HepG2 (cell line): ENCODE measurements at regions not wholly inside any gene's neighbourhood (a gene's known extent, or its start where the extent isn't known, plus 50 kb on each side); places are given as distances from the start of the nearest gene placed in this dataset.

Experiments
- ATAC-seq: fragments of 200-7000 bp; cut with Tn5 transposase; 3 replicates; pipeline ENCODE4 v1.9.1; 2020; ENCODE audit warnings: mild to moderate bottlenecking, moderate library complexity
- BruUV-seq: library from RNA; stranded (reverse); fragments of 400-500 nt; replicated peaks from 2 replicates; lab custom pipeline; 2021; lab: Mats Ljungman, UMichigan
- CTCF ChIA-PET: fragments of 300-600 bp; formaldehyde crosslinking; extraction: SDS; loops from one replicate; lab custom pipeline; 2021; ENCODE audit warnings: low total read pairs, inconsistent platforms, low intra/inter-chr PET ratio; lab: Yijun Ruan, JAX
- POLR2A ChIA-PET: fragments of 350-600 bp; sonication (Branson Sonifier 250); formaldehyde crosslinking; loops from one replicate; lab custom pipeline; 2020; ENCODE audit warnings: antibody characterized with exemption, inconsistent platforms; lab: Yijun Ruan, JAX
- DNase-seq: peaks from one replicate; pipeline ENCODE4 v3.0.0-alpha.2; 2015; ENCODE audit warnings: low spot score
- FAIRE-seq: peaks from 3 replicates; lab custom pipeline; 2011; peaks lifted over from hg19 to GRCh38; lab: Jason Lieb, UNC
- H2AFZ ChIP-seq: one replicate; pipeline ENCODE4 v1.6.1; 2011; ENCODE audit warnings: low read length, inconsistent platforms
- H3K27ac ChIP-seq: fragments of 300-600 bp; 3 replicates; pipeline ENCODE4 v1.8.0; 2011; ENCODE audit warnings: mixed run types, mild to moderate bottlenecking, mixed read lengths, low read length, inconsistent platforms; ENCODE audit not compliant: insufficient read depth; ENCODE audit errors: extremely low read length
- H3K27me3 ChIP-seq, 2 experiments: fragments of 200-600 bp in 1 of 2; 2 replicates in 1 of 2; 3 replicates in 1 of 2; pipeline versions ENCODE4 v1.6.0 to v1.8.0; 2011; ENCODE audit warnings: low read length in 2 of 2, mild to moderate bottlenecking in 2 of 2, moderate library complexity in 2 of 2, inconsistent platforms in 1 of 2; ENCODE audit not compliant: insufficient read depth in 2 of 2, control insufficient read depth in 1 of 2
- H3K36me3 ChIP-seq, 2 experiments: fragments of 200-600 bp in 1 of 2; replicated peaks in 1 of 2; 2 replicates in 1 of 2; 3 replicates in 1 of 2; pipeline versions ENCODE4 v1.5.1 to v1.8.0; 2011; ENCODE audit warnings: low read length in 2 of 2, inconsistent platforms in 1 of 2; ENCODE audit not compliant: insufficient read depth in 2 of 2, control insufficient read depth in 1 of 2
- H3K4me1 ChIP-seq: 2 replicates; pipeline ENCODE4 v1.5.1; 2012; ENCODE audit warnings: low read length, inconsistent platforms; ENCODE audit not compliant: insufficient read depth
- H3K4me2 ChIP-seq: 2 replicates; pipeline ENCODE4 v1.6.0; 2011; ENCODE audit warnings: low read depth, low read length, inconsistent platforms
- H3K4me3 ChIP-seq, 3 experiments: fragments of 200-600 bp in 1 of 3; sonication (generic), shearing (Covaris generic) in 1 of 3; replicated peaks in 1 of 3; 2 replicates each; pipeline ENCODE4 v1.5.1; 2011 to 2016; ENCODE audit warnings: low read length in 3 of 3, inconsistent platforms in 2 of 3, low read depth in 2 of 3, mild to moderate bottlenecking in 2 of 3, control low read depth in 1 of 3, mixed read lengths in 1 of 3; ENCODE audit not compliant: insufficient read depth in 1 of 3
- H3K79me2 ChIP-seq: one replicate; pipeline ENCODE4 v1.6.1; 2011; ENCODE audit warnings: low read length, inconsistent platforms; ENCODE audit not compliant: insufficient read depth
- H3K9ac ChIP-seq: 2 replicates; pipeline ENCODE4 v1.6.0; 2011; ENCODE audit warnings: mild to moderate bottlenecking, low read depth, low read length, inconsistent platforms; ENCODE audit not compliant: insufficient read depth
- H3K9me3 ChIP-seq: 2 replicates; pipeline ENCODE4 v1.5.1; 2012; ENCODE audit warnings: mild to moderate bottlenecking, low read length
- H4K20me1 ChIP-seq: 2 replicates; pipeline ENCODE4 v1.6.0; 2011; ENCODE audit warnings: inconsistent platforms, mild to moderate bottlenecking, low read length, moderate library complexity; ENCODE audit not compliant: insufficient read depth
- ARNT ChIP-seq: fragments of 450-650 bp; IDR thresholded peaks from 2 replicates; pipeline ENCODE4 v1.6.1; 2017
- GTF2F1 ChIP-seq: fragments of 150-350 bp; IDR thresholded peaks from 2 replicates; pipeline ENCODE4 v1.6.1; 2014; ENCODE audit warnings: low read length
- GZF1 ChIP-seq: sonication (generic); formaldehyde crosslinking; IDR thresholded peaks from 2 replicates; pipeline ENCODE4 v1.5.1; 2020; ENCODE audit warnings: mild to moderate bottlenecking, missing genetic modification reagents
- HNRNPLL ChIP-seq: fragments of 200-400 bp; formaldehyde crosslinking; IDR thresholded peaks from 2 replicates; pipeline ENCODE4 v1.6.1; 2017; ENCODE audit warnings: mild to moderate bottlenecking, low read depth, low read length; ENCODE audit not compliant: poor library complexity, severe bottlenecking
- KLF12 ChIP-seq: sonication (generic); formaldehyde crosslinking; IDR thresholded peaks from 2 replicates; pipeline ENCODE4 v1.4.0; 2020; ENCODE audit warnings: missing genetic modification reagents, borderline replicate concordance
- MEIS1 ChIP-seq: sonication (generic); formaldehyde crosslinking; IDR thresholded peaks from 2 replicates; pipeline ENCODE4 v1.9.0; 2021; ENCODE audit warnings: mild to moderate bottlenecking, missing genetic modification reagents, moderate library complexity, borderline replicate concordance
- NBN ChIP-seq: fragments of 450-650 bp; conservative IDR thresholded peaks from 2 replicates; pipeline ENCODE4 v1.6.1; 2017
- NFYB ChIP-seq: sonication (generic); formaldehyde crosslinking; IDR thresholded peaks from 2 replicates; pipeline ENCODE4 v1.4.0; 2020; ENCODE audit warnings: missing genetic modification reagents
- RORA ChIP-seq: sonication (generic); formaldehyde crosslinking; IDR thresholded peaks from 2 replicates; pipeline ENCODE4 v1.5.0; 2020; ENCODE audit warnings: mild to moderate bottlenecking, missing genetic modification reagents, moderate library complexity
- SATB2 ChIP-seq: sonication (generic); formaldehyde crosslinking; IDR thresholded peaks from 2 replicates; pipeline ENCODE4 v1.5.0; 2020; ENCODE audit warnings: missing genetic modification reagents
- SSRP1 ChIP-seq: IDR thresholded peaks from 2 replicates; pipeline ENCODE4 v1.6.1; 2016; ENCODE audit warnings: control low read depth
- TEF ChIP-seq: sonication (generic); formaldehyde crosslinking; IDR thresholded peaks from 2 replicates; pipeline ENCODE4 v1.5.0; 2020; ENCODE audit warnings: missing genetic modification reagents
- ZBTB37 ChIP-seq: sonication (generic); formaldehyde crosslinking; IDR thresholded peaks from 2 replicates; pipeline ENCODE4 v1.4.0; 2020; ENCODE audit warnings: mild to moderate bottlenecking, missing genetic modification reagents
- ZBTB7B ChIP-seq: sonication (generic); formaldehyde crosslinking; IDR thresholded peaks from 2 replicates; pipeline ENCODE4 v1.4.0; 2020; ENCODE audit warnings: missing genetic modification reagents
- ZNF12 ChIP-seq: sonication (generic); formaldehyde crosslinking; IDR thresholded peaks from 2 replicates; pipeline ENCODE4 v1.5.0; 2020; ENCODE audit warnings: missing genetic modification reagents
- ZNF232 ChIP-seq: sonication (generic); formaldehyde crosslinking; IDR thresholded peaks from 2 replicates; pipeline ENCODE4 v1.4.0; 2020; ENCODE audit warnings: missing genetic modification reagents, borderline replicate concordance
- ZNF441 ChIP-seq: sonication (generic); formaldehyde crosslinking; IDR thresholded peaks from 2 replicates; pipeline ENCODE4 v1.7.0; 2021; ENCODE audit warnings: missing genetic modification reagents, borderline replicate concordance
- ZNF451 ChIP-seq: sonication (generic); formaldehyde crosslinking; IDR thresholded peaks from 2 replicates; pipeline ENCODE4 v1.5.0; 2020; ENCODE audit warnings: mild to moderate bottlenecking, missing genetic modification reagents
- ZNF589 ChIP-seq: sonication (generic); formaldehyde crosslinking; conservative IDR thresholded peaks from 2 replicates; pipeline ENCODE4 v1.8.0; 2022; ENCODE audit warnings: mild to moderate bottlenecking, moderate library complexity, missing genetic modification reagents
- ZNF703 ChIP-seq: sonication (generic); formaldehyde crosslinking; IDR thresholded peaks from 2 replicates; pipeline ENCODE4 v1.5.1; 2020; ENCODE audit warnings: missing genetic modification reagents, mild to moderate bottlenecking, moderate library complexity, borderline replicate concordance
- ZNF737 ChIP-seq: sonication (generic); formaldehyde crosslinking; IDR thresholded peaks from 2 replicates; pipeline ENCODE4 v1.5.0; 2020; ENCODE audit warnings: missing genetic modification reagents, mild to moderate bottlenecking, borderline replicate concordance
- WGBS: methylation state at CpG from one replicate; pipeline ENCODE4 v1.1.6; 2017; ENCODE audit warnings: low lambda C conversion rate; 5-methylcytosine and 5-hydroxymethylcytosine counted together
- in situ Hi-C: cut with HindIII; loops from 2 replicates; pipeline ENCODE4 v1.10.0; 2017; ENCODE audit warnings: low pct_unique_long_range_greater_than_20kb; ENCODE audit not compliant: extremely low pct_ligation_motif_present
- intact Hi-C: fragments of 100-400 bp; cut with micrococcal nuclease; formaldehyde crosslinking; loops from one replicate; pipeline ENCODE4 v1.10.0; 2022; ENCODE audit not compliant: unreplicated experiment

GRCh38 chr3:16798738-16799137, 86.0 kb upstream of the PLCL2 start:
- H3K79me2 ChIP-seq: no peaks in the 10 kb centered on the region
- CTCF ChIA-PET: no interaction called here
- TF ChIP-seq HNRNPLL (no peak), ZBTB7B (CRISPR knock-in tag) (no peak), NFYB (no peak), ZBTB37 (CRISPR knock-in tag) (no peak), ZNF12 (CRISPR knock-in tag) (peak; percentile 66; the same call in 1 of the 2 replicates), GTF2F1 (no peak), ZNF451 (CRISPR knock-in tag) (no peak)
- TF ChIP-seq, all 625 proteins: peak for 1
- Histone ChIP-seq H3K4me3 (no peak overlapping the region), H3K27me3 (no peaks in the 10 kb centered on the region), H3K9me3 (no peaks in the 10 kb centered on the region), H4K20me1 (no peaks in the 10 kb centered on the region), H3K36me3 (no peaks in the 10 kb centered on the region), H3K9ac (no peak overlapping the region), H3K4me2 (no peak overlapping the region), H2AFZ (no peak overlapping the region), H3K27ac (no peak overlapping the region), H3K4me1 (no peaks in the 10 kb centered on the region)
- no TSS peak for BruUV-seq
- DNase-seq (no peak), ATAC-seq (no peak), FAIRE-seq (no peak)
- in situ Hi-C loops: no loop called here
- intact Hi-C loops: no loop called here
- WGBS: 0% methylated on average over 4 of the region's 4 CpGs
- POLR2A ChIA-PET: no interaction called here

GRCh38 chr3:16800361-16800760, 84.4 kb upstream of the PLCL2 start:
- H3K4me2 ChIP-seq: no peak overlapping the region
- POLR2A ChIA-PET: no interaction called here
- ATAC-seq (no peak), DNase-seq (no peak), FAIRE-seq (no peak)
- no peaks in the 10 kb centered on the region for H3K4me1 ChIP-seq
- H3K9ac ChIP-seq: no peak overlapping the region
- intact Hi-C loops: no loop called here
- H3K4me3 ChIP-seq: no peak overlapping the region
- no TSS peak for BruUV-seq
- H3K27ac ChIP-seq: no peak overlapping the region
- CTCF ChIA-PET: no interaction called here
- TF ChIP-seq ZNF589 (CRISPR knock-in tag): no peak
- TF ChIP-seq ZNF232 (CRISPR knock-in tag): no peak
- no peak for TF ChIP-seq SATB2 (CRISPR knock-in tag)
- TF ChIP-seq ZNF703 (CRISPR knock-in tag): no peak
- TF ChIP-seq SSRP1 (CRISPR knock-in tag): no peak
- no peak for TF ChIP-seq RORA (CRISPR knock-in tag)
- no peak for TF ChIP-seq ARNT
- TF ChIP-seq ZNF441: no peak
- no peak for TF ChIP-seq NBN
- no peak for TF ChIP-seq GZF1 (CRISPR knock-in tag)
- no peak for TF ChIP-seq KLF12 (CRISPR knock-in tag)
- TF ChIP-seq ZNF737 (CRISPR knock-in tag): no peak
- TF ChIP-seq MEIS1 (CRISPR knock-in tag): no peak
- TF ChIP-seq TEF: no peak
- no peaks in the 10 kb centered on the region for H3K36me3 ChIP-seq
- H3K9me3 ChIP-seq: no peaks in the 10 kb centered on the region
- WGBS: 3% methylated on average over 3 of the region's 3 CpGs
- in situ Hi-C loops: no loop called here
- H3K27me3 ChIP-seq: no peaks in the 10 kb centered on the region; a peak in 1 of 5 replicates
- H2AFZ ChIP-seq: no peak overlapping the region
- H3K79me2 ChIP-seq: no peaks in the 10 kb centered on the region
- H4K20me1 ChIP-seq: no peaks in the 10 kb centered on the region
